ENCODE measurements at regions not wholly inside any gene's neighbourhood (a gene's known extent, or its start where the extent isn't known, plus 50 kb on each side); places are given as distances from the start of the nearest gene placed in this dataset.
A peak's percentile ranks its signal among the peaks of the same experiment; 100 is the strongest.

DNA sequence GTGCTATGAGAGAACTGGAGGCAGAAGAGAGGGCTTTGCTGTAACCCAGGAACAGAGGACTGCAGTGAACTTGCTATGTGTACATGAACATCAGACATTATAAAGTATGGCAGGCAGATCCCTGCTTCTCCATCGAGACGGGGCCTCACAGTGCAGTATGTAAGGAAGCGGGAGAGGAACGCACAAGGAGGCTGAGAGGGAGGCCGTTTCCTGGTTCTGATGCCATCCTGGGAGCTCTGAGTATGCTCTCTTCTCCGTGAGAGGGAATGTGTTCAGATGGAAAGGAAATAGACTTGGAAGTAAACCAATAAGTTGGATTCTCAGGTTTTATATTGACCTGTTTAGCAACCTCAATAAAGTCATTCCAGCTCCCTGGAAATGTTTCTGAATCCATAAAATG is 101.8 kb downstream of the ALDH8A1 start:
- Histone ChIP-seq H3K27me3 (ENCODE audit: control insufficient read depth in 1 of 2, insufficient read depth in 1 of 2, low read length in 2 of 2) (no peaks in the 10 kb centered on the region), H3K23ac (ENCODE audit: low read length in 2 of 2) (no peak overlapping the region), H3K27ac (ENCODE audit: low read length, poor library complexity, severe bottlenecking) (no peak overlapping the region), H3K18ac (ENCODE audit: low read depth in 1 of 2, low read length in 2 of 2) (no peak overlapping the region), H2BK5ac (ENCODE audit: low read depth, low read length, poor library complexity, severe bottlenecking) (no peak overlapping the region), H2AK5ac (ENCODE audit: low read length, severe bottlenecking) (no peak overlapping the region), H3K79me1 (replicated peaks; ENCODE audit: low read length, poor library complexity, severe bottlenecking) (no peaks in the 10 kb centered on the region), H2BK15ac (ENCODE audit: low read depth, poor library complexity, severe bottlenecking) (no peak overlapping the region), H3K14ac (ENCODE audit: low read length in 2 of 2) (no peak overlapping the region), H3K4me2 (ENCODE audit: low read length, poor library complexity, severe bottlenecking) (no peak overlapping the region), H3K9ac (ENCODE audit: low read length) (no peak overlapping the region), H3K36me3 (ENCODE audit: control insufficient read depth in 1 of 2, insufficient read depth in 2 of 2, low read depth in 1 of 2, low read length in 2 of 2) (no peaks in the 10 kb centered on the region), H2AFZ (ENCODE audit: low read depth, low read length) (no peak overlapping the region), H3K9me3 (ENCODE audit: control insufficient read depth, low read length) (no peaks in the 10 kb centered on the region), H3K4me1 (ENCODE audit: control insufficient read depth, insufficient read depth, low read depth, low read length) (no peaks in the 10 kb centered on the region), H2BK12ac (ENCODE audit: low read length in 2 of 2) (no peak overlapping the region), H2BK120ac (ENCODE audit: low read depth, low read length) (no peak overlapping the region), H4K91ac (ENCODE audit: low read length) (no peak overlapping the region), H3K4ac (ENCODE audit: low read depth in 1 of 2, low read length in 2 of 2) (no peak overlapping the region), H3K4me3 (ENCODE audit: insufficient read depth in 1 of 2, low read depth in 1 of 2, low read length in 2 of 2) (no peak overlapping the region), H4K8ac (ENCODE audit: low read length) (no peak overlapping the region)
- no peak for DNase-seq
- 82% methylated on average over 6 of the region's 6 CpGs for WGBS

DNA sequence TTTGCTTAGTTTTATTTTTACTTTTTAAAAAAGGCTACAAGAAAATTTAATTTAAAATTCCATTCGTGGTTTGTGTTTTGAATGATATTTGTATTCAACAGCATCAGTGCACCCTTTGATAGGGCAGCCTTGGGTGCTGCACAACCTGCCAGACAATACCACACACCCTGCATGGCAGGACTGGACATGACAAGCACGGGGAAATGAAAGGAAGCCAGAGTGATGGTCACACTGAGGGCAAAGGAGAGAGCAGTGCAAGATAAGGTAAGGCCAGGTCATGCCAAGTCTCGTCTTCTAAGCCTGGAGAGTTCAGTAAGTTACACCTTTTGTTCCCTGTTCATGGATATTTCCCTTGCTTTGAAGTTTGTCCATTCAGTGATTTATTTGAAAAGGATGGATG is 103.0 kb downstream of the ALDH8A1 start:
- H3K27me3 ChIP-seq (ENCODE audit: control insufficient read depth in 1 of 2, insufficient read depth in 1 of 2, low read length in 2 of 2): no peaks in the 10 kb centered on the region
- H3K79me1 ChIP-seq (replicated peaks; ENCODE audit: low read length, poor library complexity, severe bottlenecking): no peaks in the 10 kb centered on the region
- H2BK5ac ChIP-seq (ENCODE audit: low read depth, low read length, poor library complexity, severe bottlenecking): no peak overlapping the region
- H3K4me2 ChIP-seq (ENCODE audit: low read length, poor library complexity, severe bottlenecking): no peak overlapping the region
- peak overlapping the region in 1 of 2 experiments; percentile 45 for H3K14ac ChIP-seq (ENCODE audit: low read length in 2 of 2)
- no peak overlapping the region for H2AK5ac ChIP-seq (ENCODE audit: low read length, severe bottlenecking)
- no peak overlapping the region for H2BK120ac ChIP-seq (ENCODE audit: low read depth, low read length)
- no peak overlapping the region for H2BK12ac ChIP-seq (ENCODE audit: low read length in 2 of 2)
- no peaks in the 10 kb centered on the region for H3K4me1 ChIP-seq (ENCODE audit: control insufficient read depth, insufficient read depth, low read depth, low read length)
- H3K9ac ChIP-seq (ENCODE audit: low read length): no peak overlapping the region
- H2BK15ac ChIP-seq (ENCODE audit: low read depth, poor library complexity, severe bottlenecking): no peak overlapping the region
- peak overlapping the region; percentile 25 for H4K91ac ChIP-seq (ENCODE audit: low read length)
- DNase-seq: no peak
- no peaks in the 10 kb centered on the region for H3K9me3 ChIP-seq (ENCODE audit: control insufficient read depth, low read length)
- H3K23ac ChIP-seq (ENCODE audit: low read length in 2 of 2): no peak overlapping the region
- no peaks in the 10 kb centered on the region for H3K36me3 ChIP-seq (ENCODE audit: control insufficient read depth in 1 of 2, insufficient read depth in 2 of 2, low read depth in 1 of 2, low read length in 2 of 2)
- no peak overlapping the region for H3K4ac ChIP-seq (ENCODE audit: low read depth in 1 of 2, low read length in 2 of 2)
- H3K4me3 ChIP-seq (ENCODE audit: insufficient read depth in 1 of 2, low read depth in 1 of 2, low read length in 2 of 2): no peak overlapping the region
- no peak overlapping the region for H3K18ac ChIP-seq (ENCODE audit: low read depth in 1 of 2, low read length in 2 of 2)
- no peak overlapping the region for H2AFZ ChIP-seq (ENCODE audit: low read depth, low read length)
- WGBS: 82% methylated on average over 3 of the region's 3 CpGs
- H3K27ac ChIP-seq (ENCODE audit: low read length, poor library complexity, severe bottlenecking): no peak overlapping the region
- H4K8ac ChIP-seq (ENCODE audit: low read length): no peak overlapping the region

DNA sequence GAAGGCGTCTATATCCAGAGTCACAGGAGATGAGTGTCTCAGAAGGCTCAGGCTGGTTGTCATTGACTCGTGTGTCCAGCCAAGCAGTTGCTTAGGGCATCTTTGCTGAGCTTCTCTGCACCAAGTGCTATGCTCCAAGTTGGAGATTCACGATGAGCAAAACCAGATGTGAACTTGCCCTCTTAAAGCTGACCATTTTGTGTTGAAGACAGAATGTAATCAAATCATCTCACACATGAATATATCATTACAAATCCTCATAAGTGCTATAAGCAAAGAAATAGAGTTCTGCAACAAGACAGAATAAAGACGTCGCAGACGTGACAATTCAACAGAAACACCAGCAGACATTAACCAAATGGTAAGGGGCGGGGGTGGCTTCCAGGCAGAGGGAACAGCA is 103.9 kb downstream of the ALDH8A1 start:
- Histone ChIP-seq H3K14ac (ENCODE audit: low read length in 2 of 2) (no peak overlapping the region), H2BK12ac (ENCODE audit: low read length in 2 of 2) (no peak overlapping the region), H2AK5ac (ENCODE audit: low read length, severe bottlenecking) (no peak overlapping the region), H4K8ac (ENCODE audit: low read length) (no peak overlapping the region), H3K9me3 (ENCODE audit: control insufficient read depth, low read length) (no peaks in the 10 kb centered on the region), H3K27me3 (ENCODE audit: control insufficient read depth in 1 of 2, insufficient read depth in 1 of 2, low read length in 2 of 2) (no peaks in the 10 kb centered on the region), H3K4ac (ENCODE audit: low read depth in 1 of 2, low read length in 2 of 2) (no peak overlapping the region), H3K23ac (ENCODE audit: low read length in 2 of 2) (no peak overlapping the region), H3K27ac (ENCODE audit: low read length, poor library complexity, severe bottlenecking) (no peak overlapping the region), H3K79me1 (replicated peaks; ENCODE audit: low read length, poor library complexity, severe bottlenecking) (no peaks in the 10 kb centered on the region), H3K4me1 (ENCODE audit: control insufficient read depth, insufficient read depth, low read depth, low read length) (no peaks in the 10 kb centered on the region), H2BK120ac (ENCODE audit: low read depth, low read length) (no peak overlapping the region), H3K36me3 (ENCODE audit: control insufficient read depth in 1 of 2, insufficient read depth in 2 of 2, low read depth in 1 of 2, low read length in 2 of 2) (no peaks in the 10 kb centered on the region), H3K4me3 (ENCODE audit: insufficient read depth in 1 of 2, low read depth in 1 of 2, low read length in 2 of 2) (no peak overlapping the region), H2AFZ (ENCODE audit: low read depth, low read length) (no peak overlapping the region), H3K18ac (ENCODE audit: low read depth in 1 of 2, low read length in 2 of 2) (no peak overlapping the region), H3K4me2 (ENCODE audit: low read length, poor library complexity, severe bottlenecking) (no peak overlapping the region), H2BK15ac (ENCODE audit: low read depth, poor library complexity, severe bottlenecking) (peak overlapping the region; percentile 41), H2BK5ac (ENCODE audit: low read depth, low read length, poor library complexity, severe bottlenecking) (no peak overlapping the region), H4K91ac (ENCODE audit: low read length) (no peak overlapping the region), H3K9ac (ENCODE audit: low read length) (no peak overlapping the region)
- DNase-seq: no peak
- WGBS: 83% methylated on average over 7 of the region's 7 CpGs

DNA sequence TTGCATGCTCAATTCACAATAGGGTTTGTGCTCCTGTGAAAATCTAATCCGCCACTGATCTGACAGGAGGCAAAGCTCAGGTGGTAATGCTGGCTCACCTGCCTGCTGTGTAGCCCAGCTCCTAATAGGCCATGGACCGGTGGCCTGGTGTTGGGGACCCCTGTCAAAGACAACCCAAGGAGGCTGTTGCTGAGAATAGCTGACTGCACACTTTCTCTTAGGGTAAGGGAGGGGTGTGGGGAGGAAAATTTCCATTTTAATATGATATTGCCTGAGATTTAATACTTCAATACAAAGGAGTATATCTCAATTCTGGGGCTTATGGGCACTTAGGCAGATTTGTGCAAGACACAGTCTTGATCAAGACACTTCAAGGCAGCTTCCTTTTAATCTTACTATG is 105.8 kb downstream of the ALDH8A1 start:
- H3K9ac ChIP-seq (ENCODE audit: low read length): no peak overlapping the region
- H4K8ac ChIP-seq (ENCODE audit: low read length): no peak overlapping the region
- no peak overlapping the region for H2BK5ac ChIP-seq (ENCODE audit: low read depth, low read length, poor library complexity, severe bottlenecking)
- no peaks in the 10 kb centered on the region for H3K9me3 ChIP-seq (ENCODE audit: control insufficient read depth, low read length)
- H4K91ac ChIP-seq (ENCODE audit: low read length): no peak overlapping the region
- no peaks in the 10 kb centered on the region for H3K79me1 ChIP-seq (replicated peaks; ENCODE audit: low read length, poor library complexity, severe bottlenecking)
- H2BK15ac ChIP-seq (ENCODE audit: low read depth, poor library complexity, severe bottlenecking): no peak overlapping the region
- no peak overlapping the region for H3K4me2 ChIP-seq (ENCODE audit: low read length, poor library complexity, severe bottlenecking)
- no peak for DNase-seq
- H2AK5ac ChIP-seq (ENCODE audit: low read length, severe bottlenecking): no peak overlapping the region
- H3K14ac ChIP-seq (ENCODE audit: low read length in 2 of 2): no peak overlapping the region
- no peak overlapping the region for H3K27ac ChIP-seq (ENCODE audit: low read length, poor library complexity, severe bottlenecking)
- H3K4ac ChIP-seq (ENCODE audit: low read depth in 1 of 2, low read length in 2 of 2): no peak overlapping the region
- H2BK12ac ChIP-seq (ENCODE audit: low read length in 2 of 2): no peak overlapping the region
- H3K27me3 ChIP-seq (ENCODE audit: control insufficient read depth in 1 of 2, insufficient read depth in 1 of 2, low read length in 2 of 2): no peaks in the 10 kb centered on the region
- H3K18ac ChIP-seq (ENCODE audit: low read depth in 1 of 2, low read length in 2 of 2): no peak overlapping the region
- H2AFZ ChIP-seq (ENCODE audit: low read depth, low read length): no peak overlapping the region
- no peak overlapping the region for H3K23ac ChIP-seq (ENCODE audit: low read length in 2 of 2)
- no peak overlapping the region for H2BK120ac ChIP-seq (ENCODE audit: low read depth, low read length)
- H3K4me3 ChIP-seq (ENCODE audit: insufficient read depth in 1 of 2, low read depth in 1 of 2, low read length in 2 of 2): no peak overlapping the region
- WGBS: 90% methylated on average over 2 of the region's 2 CpGs
- no peaks in the 10 kb centered on the region for H3K36me3 ChIP-seq (ENCODE audit: control insufficient read depth in 1 of 2, insufficient read depth in 2 of 2, low read depth in 1 of 2, low read length in 2 of 2)
- H3K4me1 ChIP-seq (ENCODE audit: control insufficient read depth, insufficient read depth, low read depth, low read length): peaks cover 3% of the 10 kb centered on the region

Measured in mesenchymal stem cell (in vitro differentiated cells and primary cell).